ENCODE measurements at regions not wholly inside any gene's neighbourhood (a gene's known extent, or its start where the extent isn't known, plus 50 kb on each side); places are given as distances from the start of the nearest gene placed in this dataset.

DNA sequence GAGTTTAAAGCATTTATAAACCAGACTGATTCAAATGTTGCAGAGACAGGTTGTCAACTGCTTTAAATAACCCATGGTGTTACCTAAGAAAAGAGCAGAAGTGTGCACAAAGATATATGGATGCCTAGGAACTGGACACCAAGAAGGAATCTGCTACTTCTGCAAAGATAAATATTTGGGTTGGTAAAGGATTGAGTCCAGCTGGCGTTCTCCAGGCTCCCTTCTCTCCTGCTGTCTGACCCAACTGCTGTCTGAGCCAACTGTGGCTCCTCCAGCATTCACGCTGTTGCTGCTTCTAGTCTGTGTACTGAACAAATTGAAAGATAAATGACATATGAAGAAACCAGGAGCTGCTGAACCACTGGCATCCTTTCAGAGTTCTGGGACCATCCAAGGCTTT is 1167.8 kb upstream of the PRKX start:
- TF ChIP-seq, protein P1, sequence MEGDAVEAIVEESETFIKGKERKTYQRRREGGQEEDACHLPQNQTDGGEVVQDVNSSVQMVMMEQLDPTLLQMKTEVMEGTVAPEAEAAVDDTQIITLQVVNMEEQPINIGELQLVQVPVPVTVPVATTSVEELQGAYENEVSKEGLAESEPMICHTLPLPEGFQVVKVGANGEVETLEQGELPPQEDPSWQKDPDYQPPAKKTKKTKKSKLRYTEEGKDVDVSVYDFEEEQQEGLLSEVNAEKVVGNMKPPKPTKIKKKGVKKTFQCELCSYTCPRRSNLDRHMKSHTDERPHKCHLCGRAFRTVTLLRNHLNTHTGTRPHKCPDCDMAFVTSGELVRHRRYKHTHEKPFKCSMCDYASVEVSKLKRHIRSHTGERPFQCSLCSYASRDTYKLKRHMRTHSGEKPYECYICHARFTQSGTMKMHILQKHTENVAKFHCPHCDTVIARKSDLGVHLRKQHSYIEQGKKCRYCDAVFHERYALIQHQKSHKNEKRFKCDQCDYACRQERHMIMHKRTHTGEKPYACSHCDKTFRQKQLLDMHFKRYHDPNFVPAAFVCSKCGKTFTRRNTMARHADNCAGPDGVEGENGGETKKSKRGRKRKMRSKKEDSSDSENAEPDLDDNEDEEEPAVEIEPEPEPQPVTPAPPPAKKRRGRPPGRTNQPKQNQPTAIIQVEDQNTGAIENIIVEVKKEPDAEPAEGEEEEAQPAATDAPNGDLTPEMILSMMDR (IDR thresholded peaks at IDR 0.05; ENCODE audit: low read depth, low read length), result no peak
- TF ChIP-seq EZH2phosphoT487 (IDR thresholded peaks at IDR 0.05; ENCODE audit: low read depth), result no peak

Data from OCI-LY3 (cell line).